ENCODE measurements at regions not wholly inside any gene's neighbourhood (a gene's known extent, or its start where the extent isn't known, plus 50 kb on each side); places are given as distances from the start of the nearest gene placed in this dataset.

DNA sequence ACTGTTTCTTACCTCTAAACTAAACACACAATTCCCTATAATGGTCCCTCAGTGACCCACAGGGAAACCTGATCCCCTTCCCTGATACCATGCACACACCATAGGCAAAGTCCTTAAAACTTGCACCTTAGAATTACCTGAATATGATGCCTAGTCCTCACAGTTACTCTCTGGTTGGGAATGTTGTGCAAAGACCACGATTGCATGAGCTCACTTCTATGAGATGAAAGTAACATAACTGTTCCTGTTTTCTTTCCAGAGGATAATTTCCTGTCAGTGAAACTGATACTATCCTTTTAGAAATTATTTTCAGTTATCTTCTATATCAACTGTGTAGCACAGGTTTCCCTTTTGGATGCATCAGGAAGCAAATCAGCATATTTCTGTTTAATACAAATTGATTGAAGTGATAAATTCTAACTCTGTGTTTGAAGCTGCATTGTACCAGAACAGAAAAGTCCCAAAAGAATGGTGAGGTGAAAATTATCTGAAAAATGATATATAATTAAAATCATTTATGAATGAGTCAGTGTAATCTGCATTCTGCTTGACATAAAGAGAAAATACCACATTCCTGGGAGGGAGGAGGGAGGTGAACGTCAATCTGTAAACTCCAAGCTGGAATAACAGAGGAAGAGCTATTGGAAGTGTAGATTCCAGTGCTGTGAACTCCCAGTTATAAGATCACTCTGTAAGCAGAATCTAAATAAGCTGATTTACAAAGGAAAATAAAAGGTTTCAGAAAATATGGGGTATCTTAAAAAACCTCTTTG is 51.2 kb upstream of the TNFAIP8 start:
- H2AFZ ChIP-seq (ENCODE audit: low read length), result no peak overlapping the region
- peaks cover 74% of the 10 kb centered on the region for H3K4me1 ChIP-seq (ENCODE audit: insufficient read depth, low read length, poor library complexity, severe bottlenecking)
- H3K79me2 ChIP-seq (ENCODE audit: insufficient read depth, low read length), result peaks cover 80% of the 10 kb centered on the region
- no peaks in the 10 kb centered on the region for H3K27me3 ChIP-seq (ENCODE audit: insufficient read depth, low read length, poor library complexity, severe bottlenecking)
- H4K20me1 ChIP-seq (ENCODE audit: insufficient read depth, low read length, poor library complexity, severe bottlenecking), result peaks cover 3% of the 10 kb centered on the region
- H3K9me3 ChIP-seq (ENCODE audit: insufficient read depth, low read depth, low read length), result no peaks in the 10 kb centered on the region
- H3K4me3 ChIP-seq (ENCODE audit: low read length, poor library complexity, severe bottlenecking), result no peak overlapping the region
- H3F3A ChIP-seq (ENCODE audit: low read depth), result peaks cover 20% of the 10 kb centered on the region
- no peak for TF ChIP-seq EZH2phosphoT487 (IDR thresholded peaks at IDR 0.05; ENCODE audit: borderline replicate concordance)
- TF ChIP-seq CTCF (conservative IDR thresholded peaks at IDR 0.05; ENCODE audit: low read length), result no peak
- H3K36me3 ChIP-seq (ENCODE audit: insufficient read depth, low read length), result no peaks in the 10 kb centered on the region
- H3K4me2 ChIP-seq (ENCODE audit: low read depth, low read length, poor library complexity, severe bottlenecking), result peak overlapping the region; percentile 13
- no peaks in the 10 kb centered on the region for H3K9me2 ChIP-seq (replicated peaks; ENCODE audit: low read depth, low read length)
- peak overlapping the region; percentile 43 for H3K9ac ChIP-seq (ENCODE audit: low read depth, low read length, poor library complexity, severe bottlenecking)
